HG03095 (cell line): ENCODE measurements at regions not wholly inside any gene's neighbourhood (a gene's known extent, or its start where the extent isn't known, plus 50 kb on each side); places are given as distances from the start of the nearest gene placed in this dataset.
"Not testable (repeated sequence)": the region's sequence is repeated elsewhere in the genome, so short reads cannot be mapped to it uniquely, and the experiment has no call there.

Source experiments
- ATAC-seq: cut with Tn5 transposase; IDR thresholded peaks from one replicate; pipeline ENCODE4 v1.9.1; 2021; ENCODE audit warnings: moderate library complexity; ENCODE audit not compliant: unreplicated experiment

DNA sequence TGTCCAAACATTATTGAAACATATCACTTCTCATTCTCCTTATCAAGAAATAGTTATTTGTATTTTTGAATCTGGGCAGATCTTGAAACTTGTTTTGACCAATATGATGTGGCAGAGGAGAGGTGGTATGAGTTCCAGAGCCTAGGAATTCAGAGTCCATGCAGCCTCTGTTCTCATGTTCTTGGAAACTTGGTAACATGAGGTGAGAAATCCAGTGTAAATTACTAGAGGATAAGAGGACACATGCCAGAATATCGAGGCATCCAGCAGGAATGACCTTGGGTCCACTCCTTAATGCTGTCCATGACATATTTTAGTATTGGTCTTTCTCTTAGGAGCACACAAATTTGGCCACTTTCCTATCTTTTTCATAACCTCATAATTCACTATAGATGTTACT, 1374.6 kb downstream of the FSCB start:
- ATAC-seq = no peak

GRCh38 chr14:43128429-43128828, 1378.7 kb downstream of the FSCB start:
- not testable (repeated sequence) for ATAC-seq

GRCh38 chr14:43127874-43128273, 1379.2 kb downstream of the FSCB start:
- ATAC-seq = not testable (repeated sequence)

GRCh38 chr14:43123544-43123943, 1383.5 kb downstream of the FSCB start:
- no peak for ATAC-seq

- ATAC-seq = no peak
These were observed 1387.4 kb downstream of the FSCB start for GRCh38 chr14:43119672-43120071.

GRCh38 chr14:43116341-43116740, 1390.7 kb downstream of the FSCB start:
- no peak for ATAC-seq

- no peak for ATAC-seq
These were observed 1401.8 kb downstream of the FSCB start for GRCh38 chr14:43105305-43105704.

DNA sequence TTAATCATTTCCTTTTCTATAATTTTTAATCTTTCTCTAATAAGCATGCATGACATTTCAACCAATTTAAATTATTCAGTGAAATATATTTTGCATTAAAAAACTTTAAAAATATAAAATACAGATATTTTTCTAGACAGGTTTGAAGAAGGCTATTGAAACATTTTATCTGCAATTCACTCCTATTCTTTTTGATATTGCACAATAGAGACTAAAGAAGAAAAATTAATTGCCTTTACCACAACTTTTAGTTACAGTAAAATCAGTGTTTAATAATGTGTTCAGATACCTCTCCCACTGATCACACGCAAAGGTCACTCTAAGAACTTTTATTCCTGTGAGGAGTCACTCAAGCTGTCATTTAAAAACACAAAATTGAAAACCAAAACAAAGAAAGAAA, 1416.7 kb downstream of the FSCB start:
- no peak for ATAC-seq

DNA sequence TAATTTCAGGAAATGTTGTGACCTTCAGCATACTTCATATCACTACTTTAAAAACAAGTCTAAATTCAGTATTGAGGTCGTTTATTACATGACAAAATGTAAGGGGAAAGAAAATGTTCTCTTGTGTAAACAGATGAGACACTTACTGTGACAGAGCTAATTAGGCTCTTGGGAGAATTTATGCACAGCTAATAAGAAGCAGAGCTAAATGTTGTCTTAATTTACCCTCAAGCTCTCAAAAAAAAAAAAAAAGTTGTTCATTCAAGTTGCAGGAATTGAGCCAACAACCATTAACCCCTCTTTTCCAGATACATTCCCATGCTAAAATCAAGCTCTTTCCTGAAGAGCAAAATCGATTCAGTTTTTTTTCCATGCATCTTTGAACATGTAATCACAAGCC, 1419.4 kb downstream of the FSCB start:
- no peak for ATAC-seq

DNA sequence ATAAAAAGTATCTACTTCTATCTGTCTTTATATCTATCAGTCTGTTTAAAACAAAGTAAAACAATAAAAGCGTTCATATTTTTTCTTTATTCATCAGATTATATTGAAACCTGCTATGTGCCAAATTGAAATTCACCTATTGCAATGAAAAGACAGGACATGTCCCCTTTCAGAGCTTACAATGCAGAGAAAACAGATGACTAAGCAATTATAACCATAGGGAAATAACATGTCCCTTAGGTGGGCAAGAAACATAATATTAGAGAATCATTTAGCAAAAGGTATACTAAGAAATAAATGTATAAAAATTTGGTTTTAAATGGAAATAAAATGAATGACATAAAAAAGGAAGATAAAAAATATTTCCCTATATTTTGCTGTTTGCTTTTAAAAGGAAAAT, 1421.3 kb downstream of the FSCB start:
- no peak for ATAC-seq

DNA sequence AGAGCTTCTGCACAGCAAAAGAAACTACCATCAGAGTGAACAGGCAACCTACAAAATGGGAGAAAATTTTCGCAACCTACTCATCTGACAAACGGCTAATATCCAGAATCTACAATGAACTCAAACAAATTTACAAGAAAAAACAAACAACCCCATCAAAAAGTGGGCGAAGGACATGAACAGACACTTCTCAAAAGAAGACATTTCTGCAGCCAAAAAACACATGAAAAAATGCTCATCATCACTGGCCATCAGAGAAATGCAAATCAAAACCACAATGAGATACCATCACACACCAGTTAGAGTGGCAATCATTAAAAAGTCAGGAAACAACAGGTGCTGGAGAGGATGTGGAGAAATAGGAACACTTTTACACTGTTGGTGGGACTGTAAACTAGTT, 1439.7 kb downstream of the FSCB start:
- not testable (repeated sequence) for ATAC-seq

- ATAC-seq = no peak
These were observed 1449.4 kb downstream of the LRFN5 start for GRCh38 chr14:43056106-43056505.

DNA sequence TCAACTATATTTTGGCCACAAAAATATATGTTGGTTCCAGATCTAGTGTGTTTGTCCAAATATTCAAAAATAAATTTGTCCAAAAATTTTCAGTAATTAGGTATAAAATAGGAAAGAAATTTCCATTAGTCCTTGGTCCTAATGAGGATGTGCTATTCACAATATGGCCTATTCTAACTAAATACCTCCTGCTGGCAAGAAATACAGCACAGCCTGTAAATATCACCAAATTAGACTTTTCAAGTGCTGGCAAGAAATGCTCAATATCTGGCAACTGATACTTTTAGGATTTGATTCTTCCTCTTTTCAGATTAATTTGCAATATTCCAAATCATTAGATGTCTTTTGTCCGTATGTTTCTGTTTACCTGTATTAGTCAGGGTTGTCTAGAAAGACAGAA, 1446.2 kb downstream of the LRFN5 start:
- no peak for ATAC-seq

GRCh38 chr14:43043850-43044249, 1437.2 kb downstream of the LRFN5 start:
- ATAC-seq = no peak

GRCh38 chr14:43042408-43042807, 1435.7 kb downstream of the LRFN5 start:
- no peak for ATAC-seq

DNA sequence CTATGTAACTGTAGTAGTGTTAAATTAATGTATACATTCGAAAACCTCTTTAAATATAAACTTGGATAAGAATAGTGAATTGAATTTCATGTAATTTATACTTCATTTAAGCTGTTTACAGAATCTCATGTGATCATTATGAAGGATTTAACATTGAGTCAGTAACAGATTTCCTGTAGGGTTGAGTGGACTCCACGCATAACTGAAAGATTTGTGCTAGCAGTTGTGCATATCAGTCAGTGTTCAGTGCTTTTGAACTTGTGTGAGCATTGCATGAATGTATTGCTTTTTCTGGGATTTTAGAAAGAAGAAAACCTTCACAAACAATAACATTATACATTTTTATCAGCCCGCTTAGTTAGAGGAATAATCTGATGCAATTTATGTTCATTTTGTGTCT, 1435.3 kb downstream of the LRFN5 start:
- ATAC-seq = no peak

- no peak for ATAC-seq
These were observed 1434.5 kb downstream of the LRFN5 start for GRCh38 chr14:43041207-43041606.

DNA sequence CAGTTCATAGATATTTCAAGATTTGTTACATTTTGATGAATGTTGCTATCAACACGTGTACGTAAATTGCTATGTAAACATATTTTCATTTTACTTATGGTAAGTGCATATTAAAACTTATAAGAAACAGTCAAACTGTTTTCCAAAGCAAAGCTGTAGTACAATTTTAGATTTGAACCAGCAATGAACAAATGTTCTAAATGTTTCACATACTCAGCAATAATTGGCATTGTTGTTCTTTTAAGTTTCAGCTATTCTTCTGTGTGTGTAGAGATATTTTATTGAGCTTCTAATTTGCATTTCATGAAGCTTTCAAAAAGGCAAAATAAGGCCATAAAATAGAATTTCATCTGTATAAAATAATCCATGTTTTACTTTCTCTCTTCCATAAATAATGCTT, 1433.2 kb downstream of the LRFN5 start:
- no peak for ATAC-seq

- no peak for ATAC-seq
These were observed 1424.9 kb downstream of the LRFN5 start for GRCh38 chr14:43031598-43031997.

GRCh38 chr14:43022094-43022800, 1415.6 kb downstream of the LRFN5 start:
- ATAC-seq = no peak

DNA sequence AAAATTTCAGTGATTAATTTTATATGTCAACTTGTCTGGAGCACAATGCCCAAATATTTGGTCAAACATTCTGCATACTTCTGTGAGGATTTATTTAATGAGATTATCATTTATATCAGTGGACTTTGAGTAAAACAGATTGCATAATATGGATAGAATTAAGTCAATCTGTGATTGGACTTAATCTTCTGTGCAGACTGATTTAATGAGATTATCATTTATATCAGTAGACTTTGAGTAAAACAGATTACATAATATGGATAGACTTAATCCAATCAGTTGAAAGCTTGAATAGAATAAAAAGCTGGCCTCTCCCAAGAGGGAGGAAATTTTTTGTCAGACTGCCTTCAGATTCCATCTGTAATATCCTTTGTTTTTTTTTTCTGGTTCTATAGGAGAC, 1413.2 kb downstream of the LRFN5 start:
- no peak for ATAC-seq

GRCh38 chr14:43014338-43014737, 1407.7 kb downstream of the LRFN5 start:
- ATAC-seq = no peak

DNA sequence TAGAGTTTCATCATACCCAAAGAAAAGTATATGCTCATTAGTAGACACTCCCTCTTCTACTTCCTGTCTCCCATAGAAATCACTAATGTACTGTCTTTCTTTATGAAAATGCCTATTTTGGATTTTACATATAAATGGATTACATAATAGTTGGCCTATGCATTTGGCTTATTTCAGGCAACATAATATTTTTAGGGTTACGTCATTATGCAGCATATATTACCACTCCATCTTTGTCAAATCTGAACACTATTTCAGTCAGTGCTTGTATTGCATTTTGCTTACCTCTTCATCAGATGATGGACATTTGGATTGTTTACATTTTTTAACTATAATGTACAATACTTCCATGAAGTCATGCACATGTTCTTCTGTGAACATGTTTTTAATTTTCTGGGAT, 1406.1 kb downstream of the LRFN5 start:
- ATAC-seq = no peak
